IMR-90 (cell line): ENCODE measurements at regions not wholly inside any gene's neighbourhood (a gene's known extent, or its start where the extent isn't known, plus 50 kb on each side); places are given as distances from the start of the nearest gene placed in this dataset.

Experiments used
- BHLHE40 ChIP-seq: fragments of 150-350 bp; IDR thresholded peaks from 2 replicates; pipeline ENCODE4 v1.6.1; 2016; ENCODE audit warnings: mild to moderate bottlenecking, low read depth, low read length
- MAFK ChIP-seq: IDR thresholded peaks from 2 replicates; pipeline ENCODE4 v1.6.1; 2012; ENCODE audit warnings: low read depth, low read length, improper control_type of control experiment
- MAZ ChIP-seq: IDR thresholded peaks from 2 replicates; pipeline ENCODE4 v1.6.1; 2012; ENCODE audit warnings: low read depth, mild to moderate bottlenecking, low read length, improper control_type of control experiment, moderate library complexity, borderline replicate concordance
- POLR2A ChIP-seq: IDR thresholded peaks from 2 replicates; pipeline ENCODE4 v1.6.1; 2012; ENCODE audit warnings: mild to moderate bottlenecking, low read depth, low read length
- RAD21 ChIP-seq: IDR thresholded peaks from 2 replicates; pipeline ENCODE4 v1.6.1; 2012; ENCODE audit warnings: low read length, improper control_type of control experiment
- RFX5 ChIP-seq: IDR thresholded peaks from 2 replicates; pipeline ENCODE4 v1.8.0; 2012; ENCODE audit warnings: low read depth, mild to moderate bottlenecking, low read length, moderate library complexity
- SMC3 ChIP-seq: fragments of 150-350 bp; IDR thresholded peaks from 2 replicates; pipeline ENCODE4 v1.6.1; 2016; ENCODE audit warnings: low read depth, mild to moderate bottlenecking, antibody characterized with exemption, low read length, moderate library complexity
- TF ChIP-seq, protein P1 (sequence below): conservative IDR thresholded peaks from 2 replicates; pipeline ENCODE4 v1.5.1; 2012; ENCODE audit warnings: mild to moderate bottlenecking, low read depth, low read length, improper control_type of control experiment
- TF ChIP-seq, protein P2 (sequence below): fragments of 150-350 bp; IDR thresholded peaks from 2 replicates; pipeline ENCODE4 v1.6.1; 2016; ENCODE audit warnings: low read depth, mild to moderate bottlenecking, low read length, moderate library complexity, borderline replicate concordance
- TF ChIP-seq, protein P3 (sequence below): fragments of 150-350 bp; IDR thresholded peaks from 2 replicates; pipeline ENCODE4 v1.6.1; 2017; ENCODE audit warnings: mild to moderate bottlenecking, antibody characterized with exemption, low read length, low read depth

DNA sequence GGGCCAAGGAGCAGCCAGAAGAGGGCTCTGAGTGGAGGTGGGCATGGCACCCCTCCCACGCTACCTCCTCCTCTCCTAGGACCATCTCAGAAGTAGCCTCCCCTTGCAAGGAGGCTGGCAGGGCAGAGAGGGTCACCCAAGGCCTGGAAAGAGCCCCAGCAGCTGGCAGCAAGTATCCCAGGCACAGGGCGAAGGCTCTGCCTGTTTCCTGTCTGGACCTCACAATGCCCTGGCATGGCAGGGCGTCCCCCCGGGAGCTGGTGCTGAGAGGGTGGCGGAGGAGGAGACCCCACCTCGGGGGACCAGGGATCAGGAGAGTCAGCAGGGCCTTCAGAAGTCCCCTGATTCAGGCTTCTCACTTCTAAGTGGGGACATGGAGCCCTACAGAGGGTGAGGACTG is 66.2 kb upstream of the TAF1B start:
- TF ChIP-seq, protein P1, sequence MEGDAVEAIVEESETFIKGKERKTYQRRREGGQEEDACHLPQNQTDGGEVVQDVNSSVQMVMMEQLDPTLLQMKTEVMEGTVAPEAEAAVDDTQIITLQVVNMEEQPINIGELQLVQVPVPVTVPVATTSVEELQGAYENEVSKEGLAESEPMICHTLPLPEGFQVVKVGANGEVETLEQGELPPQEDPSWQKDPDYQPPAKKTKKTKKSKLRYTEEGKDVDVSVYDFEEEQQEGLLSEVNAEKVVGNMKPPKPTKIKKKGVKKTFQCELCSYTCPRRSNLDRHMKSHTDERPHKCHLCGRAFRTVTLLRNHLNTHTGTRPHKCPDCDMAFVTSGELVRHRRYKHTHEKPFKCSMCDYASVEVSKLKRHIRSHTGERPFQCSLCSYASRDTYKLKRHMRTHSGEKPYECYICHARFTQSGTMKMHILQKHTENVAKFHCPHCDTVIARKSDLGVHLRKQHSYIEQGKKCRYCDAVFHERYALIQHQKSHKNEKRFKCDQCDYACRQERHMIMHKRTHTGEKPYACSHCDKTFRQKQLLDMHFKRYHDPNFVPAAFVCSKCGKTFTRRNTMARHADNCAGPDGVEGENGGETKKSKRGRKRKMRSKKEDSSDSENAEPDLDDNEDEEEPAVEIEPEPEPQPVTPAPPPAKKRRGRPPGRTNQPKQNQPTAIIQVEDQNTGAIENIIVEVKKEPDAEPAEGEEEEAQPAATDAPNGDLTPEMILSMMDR, result no peak
- TF ChIP-seq RFX5 (no peak), POLR2A (no peak), SMC3 (no peak), MAZ (no peak), MAFK (no peak), RAD21 (no peak), BHLHE40 (no peak)
- TF ChIP-seq, protein P2, sequence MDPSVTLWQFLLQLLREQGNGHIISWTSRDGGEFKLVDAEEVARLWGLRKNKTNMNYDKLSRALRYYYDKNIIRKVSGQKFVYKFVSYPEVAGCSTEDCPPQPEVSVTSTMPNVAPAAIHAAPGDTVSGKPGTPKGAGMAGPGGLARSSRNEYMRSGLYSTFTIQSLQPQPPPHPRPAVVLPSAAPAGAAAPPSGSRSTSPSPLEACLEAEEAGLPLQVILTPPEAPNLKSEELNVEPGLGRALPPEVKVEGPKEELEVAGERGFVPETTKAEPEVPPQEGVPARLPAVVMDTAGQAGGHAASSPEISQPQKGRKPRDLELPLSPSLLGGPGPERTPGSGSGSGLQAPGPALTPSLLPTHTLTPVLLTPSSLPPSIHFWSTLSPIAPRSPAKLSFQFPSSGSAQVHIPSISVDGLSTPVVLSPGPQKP, result no peak
- TF ChIP-seq, protein P3, sequence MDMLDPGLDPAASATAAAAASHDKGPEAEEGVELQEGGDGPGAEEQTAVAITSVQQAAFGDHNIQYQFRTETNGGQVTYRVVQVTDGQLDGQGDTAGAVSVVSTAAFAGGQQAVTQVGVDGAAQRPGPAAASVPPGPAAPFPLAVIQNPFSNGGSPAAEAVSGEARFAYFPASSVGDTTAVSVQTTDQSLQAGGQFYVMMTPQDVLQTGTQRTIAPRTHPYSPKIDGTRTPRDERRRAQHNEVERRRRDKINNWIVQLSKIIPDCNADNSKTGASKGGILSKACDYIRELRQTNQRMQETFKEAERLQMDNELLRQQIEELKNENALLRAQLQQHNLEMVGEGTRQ, result no peak
